Lower leg skin (tissue), 4 donors: ENCODE measurements at regions not wholly inside any gene's neighbourhood (a gene's known extent, or its start where the extent isn't known, plus 50 kb on each side); places are given as distances from the start of the nearest gene placed in this dataset.

Experiments used
- DNase-seq, 2 donors: peaks; one replicate each; pipeline ENCODE4 v3.0.0-alpha.2; 2019; ENCODE audit warnings: low spot score in 2 of 2
- H3K4me3 ChIP-seq: fragments of 200-600 bp; sonication (generic); 2 replicates; pipeline ENCODE4 v1.5.1; 2017; ENCODE audit warnings: mild to moderate bottlenecking, low read depth; ENCODE audit not compliant: poor library complexity, severe bottlenecking
- POLR2A ChIP-seq, 2 donors: fragments of 450-650 bp; IDR thresholded peaks; one replicate each; pipeline ENCODE4 v1.6.1; 2016 to 2017; ENCODE audit warnings: antibody characterized with exemption in 2 of 2, mild to moderate bottlenecking in 1 of 2, moderate library complexity in 1 of 2
- whole genome bisulfite sequencing, 2 donors: methylation state at CpG; one replicate each; pipeline ENCODE4 v1.1.5; 2018; 5-methylcytosine and 5-hydroxymethylcytosine counted together
- intact Hi-C: fragments of 100-400 bp; cut with DNase I; formaldehyde crosslinking; loops from one replicate; pipeline ENCODE4 v1.15.0; 2023; ENCODE audit warnings: low total_unique reads
- TF ChIP-seq, protein P1 (sequence below), 3 donors: fragments of 450-650 bp; IDR thresholded peaks; one replicate each; pipeline ENCODE4 v1.5.1; 2016; ENCODE audit warnings: antibody characterized with exemption in 3 of 3, mild to moderate bottlenecking in 3 of 3, moderate library complexity in 2 of 3

DNA sequence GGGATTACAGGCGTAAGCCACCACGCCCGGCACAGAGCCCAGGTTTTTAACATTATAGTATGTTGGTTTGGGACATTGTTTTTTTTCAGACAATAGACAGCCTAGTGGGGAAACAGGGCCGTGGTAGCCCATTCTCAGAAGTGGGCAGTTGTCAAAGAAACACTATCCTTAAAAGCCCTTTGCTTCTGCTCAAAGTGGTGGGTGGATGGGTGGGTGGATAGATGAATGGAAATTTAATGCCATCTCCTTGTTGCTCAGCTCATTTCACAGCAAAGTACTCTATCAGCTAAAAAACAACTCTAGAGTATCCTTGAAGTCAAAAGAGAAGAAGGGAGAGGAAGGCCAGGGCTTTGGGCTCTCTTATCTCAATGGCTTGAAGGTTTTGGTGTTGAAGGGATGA, 137.8 kb downstream of the RRAGC start:
- DNase-seq, result no peak
- intact Hi-C loops, result no loop called here
- TF ChIP-seq POLR2A (IDR thresholded peaks at IDR 0.05), result no peak
- TF ChIP-seq, protein P1, sequence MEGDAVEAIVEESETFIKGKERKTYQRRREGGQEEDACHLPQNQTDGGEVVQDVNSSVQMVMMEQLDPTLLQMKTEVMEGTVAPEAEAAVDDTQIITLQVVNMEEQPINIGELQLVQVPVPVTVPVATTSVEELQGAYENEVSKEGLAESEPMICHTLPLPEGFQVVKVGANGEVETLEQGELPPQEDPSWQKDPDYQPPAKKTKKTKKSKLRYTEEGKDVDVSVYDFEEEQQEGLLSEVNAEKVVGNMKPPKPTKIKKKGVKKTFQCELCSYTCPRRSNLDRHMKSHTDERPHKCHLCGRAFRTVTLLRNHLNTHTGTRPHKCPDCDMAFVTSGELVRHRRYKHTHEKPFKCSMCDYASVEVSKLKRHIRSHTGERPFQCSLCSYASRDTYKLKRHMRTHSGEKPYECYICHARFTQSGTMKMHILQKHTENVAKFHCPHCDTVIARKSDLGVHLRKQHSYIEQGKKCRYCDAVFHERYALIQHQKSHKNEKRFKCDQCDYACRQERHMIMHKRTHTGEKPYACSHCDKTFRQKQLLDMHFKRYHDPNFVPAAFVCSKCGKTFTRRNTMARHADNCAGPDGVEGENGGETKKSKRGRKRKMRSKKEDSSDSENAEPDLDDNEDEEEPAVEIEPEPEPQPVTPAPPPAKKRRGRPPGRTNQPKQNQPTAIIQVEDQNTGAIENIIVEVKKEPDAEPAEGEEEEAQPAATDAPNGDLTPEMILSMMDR (IDR thresholded peaks at IDR 0.05), result no peak
- no peak overlapping the region for H3K4me3 ChIP-seq
- WGBS, 2 donors, result 88 to 95% methylated on average over 4 of the region's 4 CpGs

DNA sequence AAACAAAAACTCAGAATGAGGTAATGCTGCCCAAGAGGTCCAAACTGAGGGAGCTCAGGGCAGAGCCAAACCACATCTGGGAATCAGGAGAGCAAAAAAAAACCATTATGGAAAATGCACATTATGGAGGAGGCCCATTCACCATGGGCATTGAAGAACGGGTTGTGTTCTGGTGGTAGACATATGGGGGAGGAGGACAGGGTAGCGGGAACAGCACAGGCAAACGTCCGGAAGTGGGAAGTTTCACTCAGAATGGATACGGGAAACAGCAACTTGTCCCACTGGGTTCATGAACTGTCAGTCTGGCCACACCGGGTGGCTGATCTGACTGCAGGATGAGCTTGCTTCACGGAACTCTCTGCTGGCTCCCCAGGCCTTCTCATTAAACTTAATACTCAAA, 139.7 kb downstream of the RRAGC start:
- no peak overlapping the region for H3K4me3 ChIP-seq
- 74 to 81% methylated on average over 7 of the region's 7 CpGs for WGBS, 2 donors
- TF ChIP-seq, protein P1 (IDR thresholded peaks at IDR 0.05), result no peak
- no peak for TF ChIP-seq POLR2A (IDR thresholded peaks at IDR 0.05)
- DNase-seq, result no peak
- intact Hi-C loops, result no loop called here

DNA sequence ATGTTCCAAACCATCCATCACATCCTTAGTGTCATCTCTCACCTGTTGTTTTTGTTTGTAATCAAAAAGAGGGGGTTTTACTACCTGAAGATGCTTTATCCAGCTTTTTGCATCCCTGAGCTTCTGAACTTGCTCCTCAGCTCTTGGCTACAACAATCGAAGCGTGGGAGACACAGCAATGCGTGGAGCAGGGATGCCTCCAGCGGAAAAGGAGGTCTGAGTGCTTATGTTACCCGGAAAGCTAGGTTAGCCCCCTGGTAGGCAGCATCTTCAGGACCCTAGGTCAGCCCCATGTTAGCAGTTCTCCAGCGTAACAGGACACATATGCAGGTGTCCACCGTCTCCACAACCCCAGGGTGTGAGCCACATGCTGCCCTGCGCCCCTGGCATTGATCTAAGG, 141.5 kb downstream of the RRAGC start:
- no peak overlapping the region for H3K4me3 ChIP-seq
- no peak for DNase-seq
- WGBS, 2 donors, result 77 to 87% methylated on average over 8 of the region's 8 CpGs
- intact Hi-C loops, result no loop called here
- TF ChIP-seq, protein P1 (IDR thresholded peaks at IDR 0.05), result no peak
- no peak for TF ChIP-seq POLR2A (IDR thresholded peaks at IDR 0.05)

DNA sequence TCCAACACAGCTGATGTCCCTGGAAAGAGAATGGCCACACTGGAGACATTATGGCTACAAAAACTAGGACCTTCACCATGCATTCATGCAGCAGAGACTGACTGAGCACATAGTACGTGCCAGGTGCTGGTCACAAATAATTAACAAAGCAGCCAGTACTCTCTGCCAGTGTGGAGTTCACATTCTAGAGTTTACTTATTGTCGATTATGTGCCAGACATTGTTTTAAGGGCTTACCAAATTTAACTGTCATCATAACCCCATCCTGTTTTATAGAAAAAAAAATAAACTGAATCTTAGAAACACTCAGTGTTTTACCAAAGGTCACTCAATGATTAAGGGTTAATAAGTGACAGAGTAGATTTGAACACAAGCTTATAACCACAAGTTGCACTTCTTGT, 143.3 kb downstream of the RRAGC start:
- intact Hi-C loops, result no loop called here
- no peak for TF ChIP-seq POLR2A (IDR thresholded peaks at IDR 0.05)
- TF ChIP-seq, protein P1 (IDR thresholded peaks at IDR 0.05), result no peak
- 82% methylated on average over 2 of the region's 2 CpGs for WGBS, 2 donors

DNA sequence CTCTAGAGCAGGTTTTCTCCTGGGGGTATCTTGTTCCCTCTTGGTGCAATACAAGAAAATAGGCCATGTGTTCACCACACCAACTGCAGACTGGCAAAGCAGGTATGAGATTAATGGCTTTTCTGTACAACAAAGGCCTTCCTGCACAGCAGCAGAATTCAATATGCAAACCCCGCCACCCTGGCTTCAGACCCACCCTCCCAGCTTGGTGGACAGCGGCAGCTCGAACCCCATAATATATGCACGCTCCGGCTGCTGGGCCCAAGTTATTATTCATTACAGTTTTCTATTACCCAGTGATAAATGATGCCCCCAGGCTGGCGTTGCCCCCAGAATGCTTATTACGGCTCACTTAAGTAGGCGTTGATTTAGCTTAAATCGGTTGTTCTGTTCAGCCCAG, 144.2 kb downstream of the RRAGC start:
- 86 to 91% methylated on average over 9 of the region's 9 CpGs for WGBS, 2 donors
- TF ChIP-seq, protein P1 (IDR thresholded peaks at IDR 0.05), result no peak
- no peak for TF ChIP-seq POLR2A (IDR thresholded peaks at IDR 0.05)
- DNase-seq, result no peak
- H3K4me3 ChIP-seq, result no peak overlapping the region
- intact Hi-C loops, result no loop called here

More for the DNA sequence above, 143.3 kb downstream of the RRAGC start:
- H3K4me3 ChIP-seq, result no peak overlapping the region
- DNase-seq, result no peak

DNA sequence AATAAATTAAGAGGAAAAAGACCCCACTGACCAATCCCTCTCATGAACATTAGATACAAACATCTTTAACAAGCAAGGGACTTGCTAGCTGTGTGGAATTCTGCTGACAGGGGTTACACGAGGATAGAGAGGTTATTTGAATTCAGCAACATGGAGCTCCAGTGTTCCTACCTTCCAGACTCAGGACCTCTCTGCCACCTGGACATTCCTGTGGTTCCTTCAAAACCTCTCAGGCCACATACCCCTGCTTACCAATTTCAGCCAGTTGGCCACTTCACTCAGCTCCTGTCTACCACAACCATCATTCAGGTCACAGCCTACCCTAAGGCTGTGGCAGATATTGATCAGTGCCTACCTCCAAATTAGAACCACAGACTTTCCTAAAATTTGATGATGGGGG, 147.5 kb downstream of the RRAGC start:
- intact Hi-C loops, result no loop called here
- TF ChIP-seq POLR2A (IDR thresholded peaks at IDR 0.05), result no peak
- TF ChIP-seq, protein P1 (IDR thresholded peaks at IDR 0.05), result no peak
- WGBS, 2 donors, result 82 to 100% methylated on average over 1 of the region's 1 CpG
- no peak overlapping the region for H3K4me3 ChIP-seq
- no peak for DNase-seq
